Panc1 (cell line): ENCODE measurements at regions not wholly inside any gene's neighbourhood (a gene's known extent, or its start where the extent isn't known, plus 50 kb on each side); places are given as distances from the start of the nearest gene placed in this dataset.

ENCODE experiments used
- CTCF ChIP-seq: fragments of 450-650 bp; IDR thresholded peaks from 2 replicates; pipeline ENCODE4 v1.5.1; 2017; ENCODE audit warnings: mild to moderate bottlenecking
- POLR2AphosphoS5 ChIP-seq: IDR thresholded peaks from 2 replicates; pipeline ENCODE4 v1.6.1; 2012; ENCODE audit warnings: mild to moderate bottlenecking, low read depth, low read length, moderate library complexity
- REST ChIP-seq, 2 experiments: IDR thresholded peaks; 2 replicates each; pipeline ENCODE4 v1.6.1; 2011 to 2012; ENCODE audit warnings: low read depth in 2 of 2, control low read depth in 1 of 2, low read length in 1 of 2, mild to moderate bottlenecking in 1 of 2, moderate library complexity in 1 of 2; ENCODE audit not compliant: insufficient read depth in 1 of 2

- no peak for TF ChIP-seq CTCF
- TF ChIP-seq POLR2AphosphoS5, result no peak
- TF ChIP-seq REST (IDR thresholded peaks at IDR 0.05; ENCODE audit: insufficient read depth in 1 of 2, low read depth in 2 of 2, low read length in 1 of 2), result no peak
Measured at GRCh38 chr5:124156415-124156996, 589.9 kb downstream of the ZNF608 start.
